Small intestine (tissue), 7 donors: ENCODE measurements at regions not wholly inside any gene's neighbourhood (a gene's known extent, or its start where the extent isn't known, plus 50 kb on each side); places are given as distances from the start of the nearest gene placed in this dataset.

ENCODE experiments used
- DNase-seq, 2 donors: peaks; one replicate each; pipeline versions ENCODE4 v3.0.0 to v3.0.0-alpha.2; 2013
- FAIRE-seq: peaks from 2 replicates; lab custom pipeline; 2012; peaks lifted over from hg19 to GRCh38; lab: Jason Lieb, UNC
- H3K27ac ChIP-seq, 3 donors: one replicate each; pipeline ENCODE4 v1.5.1; 2013; ENCODE audit warnings: low read length in 2 of 3, mild to moderate bottlenecking in 2 of 3, control low read depth in 1 of 3, inconsistent platforms in 1 of 3, low read depth in 1 of 3, moderate library complexity in 1 of 3
- H3K27me3 ChIP-seq, 3 donors: one replicate each; pipeline ENCODE4 v1.6.1; 2013; ENCODE audit warnings: low read length in 3 of 3, inconsistent platforms in 1 of 3; ENCODE audit not compliant: control insufficient read depth in 3 of 3, insufficient read depth in 3 of 3
- H3K36me3 ChIP-seq, 3 donors: one replicate each; pipeline ENCODE4 v1.6.1; 2013; ENCODE audit warnings: low read length in 3 of 3, inconsistent platforms in 1 of 3, low read depth in 1 of 3, mild to moderate bottlenecking in 1 of 3, moderate library complexity in 1 of 3; ENCODE audit not compliant: control insufficient read depth in 3 of 3, insufficient read depth in 2 of 3
- H3K4me1 ChIP-seq, 3 donors: one replicate each; pipeline ENCODE4 v1.6.1; 2013; ENCODE audit warnings: low read length in 2 of 3, inconsistent platforms in 1 of 3, low read depth in 1 of 3, mild to moderate bottlenecking in 1 of 3, moderate library complexity in 1 of 3; ENCODE audit not compliant: control insufficient read depth in 3 of 3, insufficient read depth in 2 of 3
- H3K4me3 ChIP-seq, 3 donors: one replicate each; pipeline ENCODE4 v1.5.1; 2013; ENCODE audit warnings: low read length in 3 of 3, control low read depth in 1 of 3, inconsistent platforms in 1 of 3, low read depth in 1 of 3, mild to moderate bottlenecking in 1 of 3, moderate library complexity in 1 of 3
- H3K9me3 ChIP-seq, 2 donors: one replicate each; pipeline ENCODE4 v1.6.1; 2013; ENCODE audit warnings: low read depth in 1 of 2, low read length in 1 of 2; ENCODE audit not compliant: control insufficient read depth in 2 of 2, insufficient read depth in 1 of 2
- WGBS, 3 donors: extraction: QIAGEN DNeasy Blood & Tissue Kit; methylation state at CpG; one replicate each; pipeline ENCODE4 v1.1.7; 2013; 5-methylcytosine and 5-hydroxymethylcytosine counted together
- donor health status: healthy with polysubstance abuse.
- donor health status: control.
- donor health status: control.
- donor health status: Bipolar disorder and iron deficiency.
- donor health status: healthy.

DNA sequence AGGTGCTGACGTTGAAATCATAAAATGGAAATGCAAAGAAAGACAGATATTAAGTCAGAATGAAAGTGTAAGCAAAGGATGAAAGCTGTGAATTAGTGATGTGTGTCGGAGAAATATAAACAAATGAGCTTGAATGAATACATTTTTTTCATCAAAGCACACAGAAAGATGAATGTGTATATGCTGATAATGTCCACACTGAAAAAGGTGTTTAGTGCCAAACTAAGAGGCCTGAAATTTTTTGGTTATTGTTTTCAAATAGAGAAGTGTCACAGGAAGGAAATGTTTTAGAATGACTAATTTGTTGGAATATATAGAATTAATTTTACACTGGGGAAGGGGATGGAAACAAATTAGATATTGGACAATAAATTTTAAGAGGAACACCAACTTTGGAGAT, 1217.6 kb downstream of the PCDH18 start:
- Histone ChIP-seq H3K4me1 (peaks cover 0 to 4% (median 0%) of the 10 kb centered on the region in 3 donors), H3K4me3 (no peak overlapping the region), H3K27me3 (no peaks in the 10 kb centered on the region), H3K27ac (no peak overlapping the region), H3K9me3 (no peaks in the 10 kb centered on the region), H3K36me3 (no peaks in the 10 kb centered on the region)
- DNase-seq (no peak), FAIRE-seq (no peak)
- 63 to 66% (median 65%) methylated on average over 2 of the region's 2 CpGs for WGBS, 3 donors

DNA sequence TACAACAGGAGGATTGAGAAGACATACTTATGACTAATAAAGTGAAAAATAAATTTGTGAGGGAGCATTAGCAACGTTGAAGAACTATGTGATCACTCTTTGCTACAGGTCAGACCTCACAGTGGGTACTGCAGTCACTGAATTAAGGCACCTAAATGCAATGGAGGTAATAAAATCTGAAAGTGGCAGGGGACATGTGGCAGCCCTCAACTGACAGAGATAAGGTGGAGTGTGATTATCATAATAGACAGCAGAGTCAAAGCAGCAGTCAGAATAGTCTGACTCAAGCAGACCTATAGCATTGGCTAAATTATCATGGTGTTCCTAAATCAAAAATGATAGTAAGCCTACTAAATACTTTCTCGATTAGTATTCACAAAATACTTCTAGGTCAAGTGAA, 1220.5 kb downstream of the PCDH18 start:
- H3K9me3 ChIP-seq = no peaks in the 10 kb centered on the region
- H3K27me3 ChIP-seq = no peaks in the 10 kb centered on the region
- WGBS, 3 donors = 42 to 68% (median 46%) methylated on average over 2 of the region's 2 CpGs
- FAIRE-seq (no peak), DNase-seq (no peak)
- no peaks in the 10 kb centered on the region for H3K36me3 ChIP-seq
- no peaks in the 10 kb centered on the region for H3K4me1 ChIP-seq
- H3K4me3 ChIP-seq = no peak overlapping the region
- no peak overlapping the region for H3K27ac ChIP-seq

DNA sequence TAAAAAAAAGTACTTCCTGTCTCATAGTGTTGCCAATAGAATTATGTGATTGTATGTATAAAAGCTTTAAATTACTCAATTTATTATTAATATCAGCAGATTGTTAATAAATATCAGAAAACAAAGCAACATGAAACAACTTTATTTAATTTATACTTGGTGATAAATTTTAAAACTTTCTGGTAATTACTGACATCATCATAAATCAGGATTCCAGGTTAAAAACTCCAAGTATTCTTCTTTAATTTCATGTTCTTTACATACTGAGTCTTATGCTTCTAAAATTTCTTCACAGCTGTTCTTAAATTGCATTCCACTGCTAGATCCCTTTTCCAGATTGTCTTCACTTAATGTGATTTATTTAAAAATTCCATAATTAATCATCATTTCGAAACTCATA, 1224.5 kb downstream of the PCDH18 start:
- DNase-seq (no peak), FAIRE-seq (peak; percentile 15)
- 74 to 84% (median 74%) methylated on average over 1 of the region's 1 CpG for WGBS, 3 donors
- Histone ChIP-seq H3K36me3 (no peaks in the 10 kb centered on the region), H3K4me1 (peaks cover 0 to 8% (median 0%) of the 10 kb centered on the region in 3 donors), H3K27ac (no peak overlapping the region), H3K9me3 (no peaks in the 10 kb centered on the region), H3K4me3 (no peak overlapping the region), H3K27me3 (no peaks in the 10 kb centered on the region)

DNA sequence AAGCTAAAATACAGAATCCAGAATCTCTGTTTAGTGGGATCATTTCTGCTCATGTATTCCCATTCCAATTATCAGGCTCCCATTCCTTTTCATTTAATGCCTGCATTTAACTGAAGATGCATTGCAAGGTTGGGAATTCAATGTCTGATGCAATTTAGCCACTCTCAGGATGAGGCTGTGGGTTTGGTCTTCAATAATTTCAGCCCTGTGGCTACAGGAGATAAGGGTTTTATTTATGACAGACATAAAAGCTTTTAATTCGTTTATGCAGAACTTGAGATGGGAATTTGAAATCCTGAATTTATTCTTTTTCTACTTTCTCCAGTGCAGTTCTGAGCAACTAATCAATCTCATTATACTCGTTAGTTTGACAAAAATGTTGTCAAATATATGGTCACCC, 1225.9 kb downstream of the PCDH18 start:
- H3K9me3 ChIP-seq = no peaks in the 10 kb centered on the region
- FAIRE-seq = no peak
- no peak overlapping the region for H3K4me3 ChIP-seq
- no peak for DNase-seq
- no peak overlapping the region for H3K27ac ChIP-seq
- no peaks in the 10 kb centered on the region for H3K36me3 ChIP-seq
- no peaks in the 10 kb centered on the region for H3K27me3 ChIP-seq
- H3K4me1 ChIP-seq = peaks cover 0 to 19% (median 0%) of the 10 kb centered on the region in 3 donors
- WGBS, 3 donors = 39 to 72% (median 56%) methylated on average over 2 of the region's 2 CpGs

DNA sequence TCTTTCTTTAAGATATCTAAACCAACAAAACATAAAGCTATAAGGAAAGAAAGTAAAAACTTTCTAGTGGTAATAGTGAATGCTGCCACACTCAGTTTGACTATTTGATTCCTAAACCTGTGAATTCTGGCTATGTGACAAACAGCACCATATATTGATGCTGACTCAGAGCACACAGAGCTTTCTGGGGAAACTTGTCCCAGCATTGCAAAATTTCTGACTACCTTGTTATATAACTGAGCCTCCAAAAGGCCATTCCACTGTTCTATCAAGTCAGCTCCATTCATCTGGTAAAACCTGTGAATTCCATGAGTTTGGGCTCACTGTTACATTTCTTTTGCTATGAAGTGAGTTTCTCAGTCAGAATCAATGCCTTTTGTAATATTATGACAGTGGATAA, 1229.7 kb downstream of the PCDH18 start:
- Histone ChIP-seq H3K4me3 (no peak overlapping the region), H3K4me1 (peaks cover 0 to 20% (median 0%) of the 10 kb centered on the region in 3 donors), H3K9me3 (no peaks in the 10 kb centered on the region), H3K27me3 (no peaks in the 10 kb centered on the region), H3K36me3 (no peaks in the 10 kb centered on the region), H3K27ac (peak overlapping the region in 1 of 3 donors; percentile 69)
- DNase-seq (no peak), FAIRE-seq (no peak)

DNA sequence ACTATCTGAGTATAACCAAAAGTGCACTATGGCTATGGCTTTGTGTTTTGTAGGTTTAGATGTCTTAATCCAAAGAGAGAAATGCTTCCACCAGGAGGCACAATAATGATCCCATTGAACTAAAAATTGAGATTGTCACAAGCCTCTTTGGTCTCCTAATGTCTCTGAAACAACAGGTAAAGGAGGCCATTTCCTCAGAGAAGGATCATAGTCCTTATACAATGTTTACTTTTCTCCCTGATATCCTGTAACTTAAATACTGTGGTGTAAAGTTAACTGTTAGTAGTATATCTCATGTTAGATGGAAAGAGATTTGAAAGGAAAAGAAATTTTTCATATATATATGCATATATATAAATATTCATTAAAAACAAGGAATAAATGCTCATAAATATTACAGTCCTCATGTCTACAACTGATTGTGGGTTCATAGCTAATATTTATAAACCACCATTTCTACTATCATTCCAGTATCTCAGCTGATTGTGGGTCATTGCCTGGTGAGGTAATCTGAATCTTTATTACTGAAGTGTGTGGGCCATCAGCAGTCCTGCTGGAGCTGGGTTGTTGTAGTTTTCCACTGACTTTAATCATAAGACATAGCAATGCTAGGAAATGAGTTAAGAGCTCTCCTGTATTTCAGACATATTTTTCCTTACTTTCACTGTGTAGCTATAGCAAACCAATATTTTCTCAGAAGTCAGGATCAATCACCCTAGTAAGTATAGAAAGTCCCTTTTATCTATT, 1230.4 kb downstream of the PCDH18 start:
- peaks cover 0 to 20% (median 0%) of the 10 kb centered on the region in 3 donors for H3K4me1 ChIP-seq
- H3K36me3 ChIP-seq = no peaks in the 10 kb centered on the region
- H3K9me3 ChIP-seq = no peaks in the 10 kb centered on the region
- peak in 1 of 2 donors; percentile 74 for DNase-seq
- no peak for FAIRE-seq
- no peak overlapping the region for H3K4me3 ChIP-seq
- peak overlapping the region in 1 of 3 donors; percentile 69 for H3K27ac ChIP-seq
- no peaks in the 10 kb centered on the region for H3K27me3 ChIP-seq

DNA sequence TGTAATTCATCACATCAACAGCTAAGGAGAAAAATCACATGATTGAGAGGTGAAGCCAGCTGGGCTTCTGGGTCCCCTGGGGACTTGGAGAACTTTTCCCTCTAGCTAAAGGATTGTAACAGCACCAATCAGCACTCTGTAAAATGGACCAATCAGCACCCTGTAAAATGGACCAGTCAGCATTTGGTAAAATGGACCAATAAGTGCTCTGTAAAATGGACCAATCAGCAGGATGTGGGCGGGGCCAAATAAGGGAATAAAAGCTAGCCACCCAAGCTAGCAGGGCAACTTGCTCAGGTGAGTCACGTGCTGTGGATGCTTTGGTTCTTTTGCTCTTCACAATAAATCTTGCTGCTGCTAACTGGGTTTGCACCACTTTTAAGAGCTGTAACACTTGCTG, 1248.3 kb downstream of the PCDH18 start:
- DNase-seq = no peak
- FAIRE-seq = no peak
- H3K4me3 ChIP-seq = no peak overlapping the region
- no peaks in the 10 kb centered on the region for H3K27me3 ChIP-seq
- WGBS, 3 donors = 50 to 75% (median 56%) methylated on average over 2 of the region's 2 CpGs
- no peak overlapping the region for H3K27ac ChIP-seq
- H3K36me3 ChIP-seq = no peaks in the 10 kb centered on the region
- no peaks in the 10 kb centered on the region for H3K4me1 ChIP-seq
- H3K9me3 ChIP-seq = peaks cover 0 to 3% of the 10 kb centered on the region in 2 donors

DNA sequence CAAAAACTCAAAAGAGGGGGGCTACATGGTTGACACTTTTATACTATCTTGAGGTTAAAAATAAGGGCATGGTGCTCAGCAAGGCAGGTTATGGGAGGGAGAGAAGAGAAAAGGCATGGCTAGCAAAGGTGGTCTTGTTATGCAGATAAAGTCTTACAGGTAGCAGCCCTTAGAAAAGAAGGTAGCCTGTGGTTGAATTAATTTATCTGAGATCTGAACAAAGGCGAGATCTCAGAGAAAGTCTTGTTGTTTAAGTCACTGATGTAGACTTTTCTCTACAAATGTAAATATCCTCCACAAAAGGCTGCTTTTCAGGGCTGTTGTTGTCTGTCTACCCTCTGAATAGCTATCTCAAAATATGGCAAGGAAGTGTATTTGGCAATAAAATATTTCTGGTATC, 1250.4 kb downstream of the PCDH18 start:
- FAIRE-seq = no peak

DNA sequence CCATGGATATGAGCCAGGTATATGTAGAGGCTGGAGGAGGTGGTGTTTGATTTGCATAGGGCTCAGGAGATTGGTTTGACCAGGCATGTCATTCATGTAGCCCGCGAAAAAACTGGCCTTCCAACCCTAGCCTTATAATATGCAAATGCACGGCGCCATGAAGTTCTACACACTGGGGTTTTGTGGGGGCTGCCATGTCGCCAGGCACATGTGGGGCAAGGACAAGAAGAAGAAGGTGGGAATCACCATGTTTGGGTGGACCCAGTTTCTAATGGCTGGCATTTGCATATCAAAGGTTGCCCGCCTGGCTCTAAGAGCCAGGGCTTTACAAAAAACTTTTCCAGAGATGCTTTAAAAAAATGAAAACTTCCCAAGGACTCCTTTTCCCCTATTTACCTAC, 1251.0 kb downstream of the PCDH18 start:
- Histone ChIP-seq H3K36me3 (no peaks in the 10 kb centered on the region), H3K27me3 (no peaks in the 10 kb centered on the region), H3K4me1 (no peaks in the 10 kb centered on the region), H3K4me3 (no peak overlapping the region), H3K27ac (no peak overlapping the region), H3K9me3 (peaks cover 0 to 3% of the 10 kb centered on the region in 2 donors)
- no peak for FAIRE-seq
- no peak for DNase-seq
- WGBS, 3 donors = 76 to 88% (median 77%) methylated on average over 6 of the region's 6 CpGs

More for the DNA sequence above, 1250.4 kb downstream of the PCDH18 start:
- H3K27me3 ChIP-seq = no peaks in the 10 kb centered on the region
- DNase-seq = no peak
- H3K4me1 ChIP-seq = no peaks in the 10 kb centered on the region
- WGBS, 3 donors = 17 to 55% (median 33%) methylated on average over 1 of the region's 1 CpG
- no peak overlapping the region for H3K27ac ChIP-seq
- peaks cover 0 to 3% of the 10 kb centered on the region in 2 donors for H3K9me3 ChIP-seq
- H3K4me3 ChIP-seq = no peak overlapping the region
- no peaks in the 10 kb centered on the region for H3K36me3 ChIP-seq
